ENCODE measurements at regions not wholly inside any gene's neighbourhood (a gene's known extent, or its start where the extent isn't known, plus 50 kb on each side); places are given as distances from the start of the nearest gene placed in this dataset.

DNA sequence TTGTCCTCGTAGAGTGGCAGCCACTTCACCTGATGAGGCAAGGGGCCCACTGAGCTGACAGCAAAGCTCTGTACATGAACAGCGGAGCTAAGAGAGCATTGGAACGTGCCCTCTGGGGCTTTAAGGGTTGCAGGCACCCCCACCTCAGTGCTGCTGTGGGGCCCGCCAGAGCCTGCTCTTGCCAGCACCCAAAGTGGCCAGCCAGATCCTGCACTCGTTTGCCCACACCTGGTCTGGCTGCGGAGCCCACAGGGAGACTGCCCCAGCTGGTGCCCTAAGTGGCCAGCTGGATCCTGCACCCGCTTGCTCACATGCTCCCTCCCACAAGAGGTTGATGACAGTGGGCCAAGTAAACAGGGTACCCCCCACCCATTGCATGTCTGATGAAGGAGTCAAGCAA lies 783.4 kb upstream of the MIR17HG start:
- DNase-seq (ENCODE audit: low read depth in 1 of 2, low spot score in 1 of 2) (no peak), ATAC-seq (no peak), FAIRE-seq (no peak)
- ChIA-PET POLR2A (no interaction called here), CTCF (no interaction called here)
- no peak overlapping the region for H3K4me2 ChIP-seq
- no peaks in the 10 kb centered on the region for H3K4me1 ChIP-seq
- H3K4me3 ChIP-seq, result no peak overlapping the region
- TF ChIP-seq JUN (IDR thresholded peaks at IDR 0.05), result no peak
- no peak for TF ChIP-seq NR3C1 (IDR thresholded peaks at IDR 0.05)
- TF ChIP-seq SREBF2 (IDR thresholded peaks at IDR 0.05), result no peak
- H3K9me3 ChIP-seq, result no peaks in the 10 kb centered on the region
- 80% methylated on average over 1 of the region's 7 CpGs for WGBS (ENCODE audit: missing lambda C conversion rate)
- H3K27ac ChIP-seq, result no peak overlapping the region

DNA sequence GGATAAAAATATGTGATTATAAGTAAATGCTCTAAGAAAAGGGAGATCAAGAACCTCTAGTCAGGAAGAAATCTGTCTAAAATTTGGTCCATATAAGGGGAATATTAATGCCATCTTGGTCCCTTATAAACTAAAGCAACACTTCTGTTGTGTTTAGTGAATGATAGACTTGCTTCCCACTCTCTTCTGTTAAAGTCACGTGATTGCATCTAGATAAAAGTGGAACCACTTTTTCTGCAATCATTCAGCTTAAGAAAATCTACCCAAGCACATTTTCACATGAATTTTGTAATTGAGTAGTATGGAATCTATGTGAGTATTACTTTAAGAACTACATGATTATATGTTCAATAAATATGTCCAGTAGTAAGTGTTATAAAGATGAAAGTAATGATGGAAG lies 782.9 kb upstream of the MIR17HG start:
- WGBS (ENCODE audit: missing lambda C conversion rate), result 6% methylated on average over 1 of the region's 1 CpG
- H3K9me3 ChIP-seq, result no peaks in the 10 kb centered on the region
- CTCF ChIA-PET, result no interaction called here
- POLR2A ChIA-PET, result no interaction called here
- no peak overlapping the region for H3K4me2 ChIP-seq
- TF ChIP-seq ZSCAN20 (CRISPR knock-in tag; IDR thresholded peaks at IDR 0.05), result no peak
- no peak for TF ChIP-seq FOXS1 (CRISPR knock-in tag; IDR thresholded peaks at IDR 0.05)
- FAIRE-seq (no peak), DNase-seq (ENCODE audit: low read depth in 1 of 2, low spot score in 1 of 2) (no peak), ATAC-seq (no peak)
- H3K4me1 ChIP-seq, result no peaks in the 10 kb centered on the region
- H3K27ac ChIP-seq, result no peak overlapping the region
- no peak overlapping the region for H3K4me3 ChIP-seq

- no peak for ATAC-seq
- 46% methylated on average over 3 of the region's 3 CpGs for WGBS (ENCODE audit: missing lambda C conversion rate)
- Histone ChIP-seq H3K4me1 (no peaks in the 10 kb centered on the region), H3K27ac (no peak overlapping the region), H3K4me3 (no peak overlapping the region), H3K4me2 (no peak overlapping the region), H3K9me3 (no peaks in the 10 kb centered on the region)
- DNase-seq (ENCODE audit: low read depth in 1 of 2, low spot score in 1 of 2), result no peak
- ChIA-PET POLR2A (no interaction called here), CTCF (no interaction called here)
- TF ChIP-seq MAZ (IDR thresholded peaks at IDR 0.05; ENCODE audit: borderline replicate concordance, low read depth, low read length) (no peak), ZC3H11A (IDR thresholded peaks at IDR 0.05) (no peak), MYC (IDR thresholded peaks at IDR 0.05; ENCODE audit: borderline replicate concordance, low read length) (no peak), ZSCAN20 (CRISPR knock-in tag; IDR thresholded peaks at IDR 0.05) (no peak), ESRRA (IDR thresholded peaks at IDR 0.05; ENCODE audit: borderline replicate concordance, low read length) (no peak), ZNF302 (CRISPR knock-in tag; IDR thresholded peaks at IDR 0.05) (no peak), CHD4 (IDR thresholded peaks at IDR 0.05; ENCODE audit: borderline replicate concordance) (no peak), RARB (CRISPR knock-in tag; IDR thresholded peaks at IDR 0.05) (no peak), CBX2 (IDR thresholded peaks at IDR 0.05; ENCODE audit: borderline replicate concordance, low read depth) (no peak), HOXB5 (CRISPR knock-in tag; IDR thresholded peaks at IDR 0.05) (no peak), HEYL (CRISPR knock-in tag; IDR thresholded peaks at IDR 0.05) (no peak)
- TF ChIP-seq, protein P1, sequence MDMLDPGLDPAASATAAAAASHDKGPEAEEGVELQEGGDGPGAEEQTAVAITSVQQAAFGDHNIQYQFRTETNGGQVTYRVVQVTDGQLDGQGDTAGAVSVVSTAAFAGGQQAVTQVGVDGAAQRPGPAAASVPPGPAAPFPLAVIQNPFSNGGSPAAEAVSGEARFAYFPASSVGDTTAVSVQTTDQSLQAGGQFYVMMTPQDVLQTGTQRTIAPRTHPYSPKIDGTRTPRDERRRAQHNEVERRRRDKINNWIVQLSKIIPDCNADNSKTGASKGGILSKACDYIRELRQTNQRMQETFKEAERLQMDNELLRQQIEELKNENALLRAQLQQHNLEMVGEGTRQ (IDR thresholded peaks at IDR 0.05), result no peak
- TF ChIP-seq, protein P2, sequence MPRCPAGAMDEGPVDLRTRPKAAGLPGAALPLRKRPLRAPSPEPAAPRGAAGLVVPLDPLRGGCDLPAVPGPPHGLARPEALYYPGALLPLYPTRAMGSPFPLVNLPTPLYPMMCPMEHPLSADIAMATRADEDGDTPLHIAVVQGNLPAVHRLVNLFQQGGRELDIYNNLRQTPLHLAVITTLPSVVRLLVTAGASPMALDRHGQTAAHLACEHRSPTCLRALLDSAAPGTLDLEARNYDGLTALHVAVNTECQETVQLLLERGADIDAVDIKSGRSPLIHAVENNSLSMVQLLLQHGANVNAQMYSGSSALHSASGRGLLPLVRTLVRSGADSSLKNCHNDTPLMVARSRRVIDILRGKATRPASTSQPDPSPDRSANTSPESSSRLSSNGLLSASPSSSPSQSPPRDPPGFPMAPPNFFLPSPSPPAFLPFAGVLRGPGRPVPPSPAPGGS (IDR thresholded peaks at IDR 0.05), result no peak
- TF ChIP-seq, protein P3, sequence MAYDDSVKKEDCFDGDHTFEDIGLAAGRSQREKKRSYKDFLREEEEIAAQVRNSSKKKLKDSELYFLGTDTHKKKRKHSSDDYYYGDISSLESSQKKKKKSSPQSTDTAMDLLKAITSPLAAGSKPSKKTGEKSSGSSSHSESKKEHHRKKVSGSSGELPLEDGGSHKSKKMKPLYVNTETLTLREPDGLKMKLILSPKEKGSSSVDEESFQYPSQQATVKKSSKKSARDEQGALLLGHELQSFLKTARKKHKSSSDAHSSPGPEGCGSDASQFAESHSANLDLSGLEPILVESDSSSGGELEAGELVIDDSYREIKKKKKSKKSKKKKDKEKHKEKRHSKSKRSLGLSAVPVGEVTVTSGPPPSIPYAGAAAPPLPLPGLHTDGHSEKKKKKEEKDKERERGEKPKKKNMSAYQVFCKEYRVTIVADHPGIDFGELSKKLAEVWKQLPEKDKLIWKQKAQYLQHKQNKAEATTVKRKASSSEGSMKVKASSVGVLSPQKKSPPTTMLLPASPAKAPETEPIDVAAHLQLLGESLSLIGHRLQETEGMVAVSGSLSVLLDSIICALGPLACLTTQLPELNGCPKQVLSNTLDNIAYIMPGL (CRISPR knock-in tag; IDR thresholded peaks at IDR 0.05; ENCODE audit: borderline replicate concordance), result no peak
- FAIRE-seq, result no peak
These were observed 781.3 kb upstream of the MIR17HG start for GRCh38 chr13:90565985-90566713.
